Fibroblast of villous mesenchyme (primary cell): ENCODE measurements at regions not wholly inside any gene's neighbourhood (a gene's known extent, or its start where the extent isn't known, plus 50 kb on each side); places are given as distances from the start of the nearest gene placed in this dataset.

ENCODE experiments used
- DNase-seq: peaks from one replicate; pipeline ENCODE4 v3.0.0-alpha.2; 2010; ENCODE audit warnings: low read depth
- H3K4me3 ChIP-seq: 2 replicates; pipeline ENCODE4 v1.5.1; 2011; ENCODE audit warnings: low read depth, mild to moderate bottlenecking, low read length
- TF ChIP-seq, protein P1 (sequence below): IDR thresholded peaks from 2 replicates; pipeline ENCODE4 v1.5.1; 2012; ENCODE audit warnings: low read depth, mild to moderate bottlenecking, low read length; ENCODE audit not compliant: insufficient read depth

DNA sequence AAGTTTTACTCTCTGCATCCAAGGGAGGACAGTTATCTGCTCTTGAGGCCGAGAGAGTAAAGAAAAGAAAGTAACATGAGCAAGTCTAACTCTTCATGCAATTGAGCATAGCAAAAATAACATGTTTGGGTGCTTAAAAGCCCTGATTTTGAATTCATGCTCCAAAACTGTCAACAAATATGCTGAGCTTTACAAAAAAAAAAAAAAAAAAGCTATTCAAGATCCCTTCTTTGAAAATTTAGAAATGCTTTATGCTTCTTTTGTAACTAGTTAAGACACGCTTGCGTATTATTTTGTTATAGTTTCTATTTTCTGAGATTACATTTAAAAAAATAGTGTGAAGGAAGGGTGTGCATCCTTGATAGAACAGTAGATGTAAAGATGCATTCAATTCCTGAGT, 1733.0 kb downstream of the MRPL39 start:
- H3K4me3 ChIP-seq: no peak overlapping the region
- TF ChIP-seq, protein P1, sequence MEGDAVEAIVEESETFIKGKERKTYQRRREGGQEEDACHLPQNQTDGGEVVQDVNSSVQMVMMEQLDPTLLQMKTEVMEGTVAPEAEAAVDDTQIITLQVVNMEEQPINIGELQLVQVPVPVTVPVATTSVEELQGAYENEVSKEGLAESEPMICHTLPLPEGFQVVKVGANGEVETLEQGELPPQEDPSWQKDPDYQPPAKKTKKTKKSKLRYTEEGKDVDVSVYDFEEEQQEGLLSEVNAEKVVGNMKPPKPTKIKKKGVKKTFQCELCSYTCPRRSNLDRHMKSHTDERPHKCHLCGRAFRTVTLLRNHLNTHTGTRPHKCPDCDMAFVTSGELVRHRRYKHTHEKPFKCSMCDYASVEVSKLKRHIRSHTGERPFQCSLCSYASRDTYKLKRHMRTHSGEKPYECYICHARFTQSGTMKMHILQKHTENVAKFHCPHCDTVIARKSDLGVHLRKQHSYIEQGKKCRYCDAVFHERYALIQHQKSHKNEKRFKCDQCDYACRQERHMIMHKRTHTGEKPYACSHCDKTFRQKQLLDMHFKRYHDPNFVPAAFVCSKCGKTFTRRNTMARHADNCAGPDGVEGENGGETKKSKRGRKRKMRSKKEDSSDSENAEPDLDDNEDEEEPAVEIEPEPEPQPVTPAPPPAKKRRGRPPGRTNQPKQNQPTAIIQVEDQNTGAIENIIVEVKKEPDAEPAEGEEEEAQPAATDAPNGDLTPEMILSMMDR: no peak
- no peak for DNase-seq

DNA sequence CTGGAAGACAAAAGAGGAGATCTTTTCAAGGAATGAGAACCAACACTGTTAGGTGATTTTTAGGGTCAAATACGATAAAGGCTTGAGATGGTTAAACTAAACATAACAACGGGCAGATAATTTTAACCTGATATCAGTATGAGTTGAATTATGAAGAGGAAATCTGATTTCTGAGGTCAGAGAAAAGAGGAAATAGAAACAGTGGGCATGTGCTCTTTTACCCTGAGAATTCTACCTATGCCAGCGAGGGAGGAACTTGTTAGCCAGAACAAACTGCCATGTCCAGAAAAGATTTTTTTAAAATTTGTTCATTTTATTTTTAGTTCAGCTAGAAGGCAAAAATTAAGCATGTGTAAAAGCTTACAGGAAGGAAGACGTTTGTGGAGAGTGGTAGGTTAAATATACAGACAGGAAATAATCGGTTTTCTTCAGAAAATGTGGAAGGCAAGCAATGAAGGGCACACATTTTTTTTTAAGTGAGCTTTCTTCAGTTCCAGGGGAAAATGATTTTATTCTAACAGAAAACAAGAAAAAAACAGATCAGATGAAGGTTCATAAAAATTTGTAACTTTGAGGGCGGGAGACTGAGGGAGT, 1745.3 kb downstream of the MRPL39 start:
- no peak overlapping the region for H3K4me3 ChIP-seq
- DNase-seq: no peak
- TF ChIP-seq, protein P1: no peak

DNA sequence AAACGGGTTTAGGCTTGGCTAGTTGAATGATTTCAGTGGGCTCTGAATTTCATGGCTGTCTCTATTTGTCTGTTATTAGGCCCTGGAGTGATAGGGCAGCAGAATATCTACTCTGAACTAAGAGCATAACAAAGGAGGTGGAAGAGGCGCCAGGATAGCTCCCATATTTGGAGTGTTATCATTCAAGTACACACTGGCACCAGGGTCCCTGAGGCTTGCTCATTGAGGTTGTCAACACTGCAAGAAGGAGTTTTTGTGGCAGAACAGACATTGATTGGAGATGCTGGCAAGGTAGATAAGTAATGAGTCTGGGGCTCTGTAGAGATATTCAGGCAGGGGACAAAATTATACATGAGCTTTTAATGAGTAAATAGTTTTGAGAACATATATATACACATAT, 1748.4 kb downstream of the MRPL39 start:
- TF ChIP-seq, protein P1: no peak
- DNase-seq: no peak
- no peak overlapping the region for H3K4me3 ChIP-seq

DNA sequence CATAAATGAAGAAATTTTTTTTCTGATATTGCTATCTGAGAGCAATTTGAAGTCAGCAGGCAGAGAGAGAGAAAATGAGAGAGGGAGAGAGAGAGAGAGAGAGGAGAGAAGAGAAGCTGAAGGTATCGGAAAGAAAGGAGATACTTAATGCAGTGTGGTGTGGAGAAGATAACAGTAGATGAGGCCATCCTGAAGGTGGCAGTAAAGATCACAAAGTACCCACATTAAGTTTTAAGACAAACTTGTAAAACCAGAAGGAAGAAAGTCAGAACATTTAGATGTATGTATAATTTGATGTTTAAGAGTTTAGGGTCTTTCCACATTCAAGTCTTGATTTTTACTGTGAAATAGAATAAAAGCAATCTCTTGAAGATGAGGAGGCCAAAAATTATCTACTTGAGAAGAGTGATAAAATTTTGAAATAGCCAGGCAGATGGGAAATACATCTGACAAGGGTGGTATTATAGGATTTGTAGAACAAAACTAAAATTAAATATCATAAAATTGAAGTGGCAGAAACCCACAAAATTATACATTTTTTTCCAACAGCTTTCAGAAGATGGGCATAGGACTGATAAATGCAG, 1753.4 kb downstream of the MRPL39 start:
- no peak overlapping the region for H3K4me3 ChIP-seq
- DNase-seq: no peak
- TF ChIP-seq, protein P1: no peak

DNA sequence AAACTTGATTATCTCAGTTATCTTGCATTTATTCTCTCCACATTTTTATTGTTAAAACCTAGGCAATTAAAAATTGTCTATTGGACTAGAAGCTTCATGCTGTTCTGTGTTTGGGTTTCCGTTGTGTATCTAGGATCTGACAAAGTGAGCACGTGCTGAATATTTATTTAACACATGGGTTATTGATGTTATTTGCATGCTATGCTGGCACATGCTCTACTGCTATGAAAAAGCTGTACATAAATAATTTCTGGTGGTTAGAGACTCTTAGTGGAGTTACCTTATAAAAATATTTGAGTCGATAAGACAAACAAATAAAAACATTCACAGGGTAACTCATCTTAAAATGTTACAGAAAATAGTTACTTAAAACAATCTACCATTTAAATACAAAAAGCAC, 1769.7 kb downstream of the MRPL39 start:
- DNase-seq: no peak
- TF ChIP-seq, protein P1: no peak
- no peak overlapping the region for H3K4me3 ChIP-seq

DNA sequence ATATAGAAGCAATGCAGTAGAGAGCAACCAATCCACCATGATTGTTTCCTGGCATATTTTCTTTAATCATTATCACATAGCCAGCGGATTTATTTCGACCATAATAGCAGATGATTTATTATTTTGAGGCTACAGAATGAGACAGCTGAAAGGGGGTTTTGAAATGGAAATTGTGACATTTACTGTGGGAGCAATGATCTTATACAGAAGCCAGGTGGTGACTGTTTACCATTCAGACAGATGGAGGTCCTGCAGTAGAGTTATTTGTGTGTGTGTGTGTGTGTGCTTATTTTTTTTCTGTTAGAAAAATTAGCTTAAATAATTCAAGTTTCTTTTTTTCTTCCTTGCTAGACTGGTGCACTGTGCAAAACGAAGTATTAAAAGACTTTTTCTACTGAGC, 1784.5 kb downstream of the MRPL39 start:
- TF ChIP-seq, protein P1: no peak
- H3K4me3 ChIP-seq: no peak overlapping the region
- DNase-seq: no peak

DNA sequence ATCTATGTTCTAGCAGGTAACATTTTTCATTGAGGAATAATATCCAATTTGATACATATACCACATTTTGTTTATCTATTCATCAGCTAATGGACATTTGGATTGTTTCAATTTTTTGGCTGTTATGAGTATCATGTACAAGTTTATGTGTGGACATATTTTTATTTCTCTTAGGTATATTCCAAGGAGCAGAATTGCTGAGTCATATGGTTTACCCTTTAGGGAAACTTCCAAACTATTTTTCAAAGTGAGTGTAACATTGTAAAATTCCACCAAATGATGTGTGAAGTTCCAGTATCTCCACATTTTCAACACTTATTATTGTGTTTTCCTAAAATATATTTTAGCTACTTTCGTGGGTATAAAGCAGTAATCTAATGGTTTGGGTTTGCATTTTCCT, 1789.9 kb downstream of the MRPL39 start:
- TF ChIP-seq, protein P1: no peak
- H3K4me3 ChIP-seq: no peak overlapping the region
- DNase-seq: no peak
